ENCODE measurements at regions not wholly inside any gene's neighbourhood (a gene's known extent, or its start where the extent isn't known, plus 50 kb on each side); places are given as distances from the start of the nearest gene placed in this dataset.

- peak in 1 of 2 experiments; percentile 4 for DNase-seq
Measured at GRCh38 chr2:67930156-67930555, 132.6 kb downstream of the C1D start.

GRCh38 chr2:67936969-67937368 lies 125.8 kb downstream of the C1D start:
- no peak for DNase-seq

GRCh38 chr2:67938053-67938452 lies 124.8 kb downstream of the C1D start:
- no peak for DNase-seq

GRCh38 chr2:67945056-67945455 lies 117.7 kb downstream of the C1D start:
- no peak for DNase-seq

GRCh38 chr2:67945940-67946339 lies 116.9 kb downstream of the C1D start:
- no peak for DNase-seq

- no peak for DNase-seq
Measured at GRCh38 chr2:67948057-67948456, 114.7 kb downstream of the C1D start.

- DNase-seq, result no peak
Measured at GRCh38 chr2:67948506-67948905, 114.3 kb downstream of the C1D start.

- DNase-seq, result no peak
Measured at GRCh38 chr2:67950018-67950417, 112.8 kb downstream of the C1D start.

- DNase-seq, result no peak
Measured at GRCh38 chr2:67950919-67951318, 111.9 kb downstream of the C1D start.

GRCh38 chr2:67952066-67952465 lies 110.7 kb downstream of the C1D start:
- no peak for DNase-seq

GRCh38 chr2:67954093-67954748 lies 108.6 kb downstream of the C1D start:
- peak in 1 of 2 experiments; percentile 1 for DNase-seq

- DNase-seq, result no peak
Measured at GRCh38 chr2:67955748-67956603, 106.8 kb downstream of the C1D start.

- DNase-seq, result no peak
Measured at GRCh38 chr2:67965246-67965645, 97.6 kb downstream of the C1D start.

GRCh38 chr2:67970071-67970470 lies 92.7 kb downstream of the C1D start:
- no peak for DNase-seq

- no peak for DNase-seq
Measured at GRCh38 chr2:67970542-67970941, 92.3 kb downstream of the C1D start.

GRCh38 chr2:67974559-67975430 lies 88.0 kb downstream of the C1D start:
- DNase-seq, result peak in 1 of 2 experiments; percentile 34

- no peak for DNase-seq
Measured at GRCh38 chr2:67977464-67977863, 85.3 kb downstream of the C1D start.

GRCh38 chr2:67982956-67983355 lies 79.8 kb downstream of the C1D start:
- DNase-seq, result no peak

GRCh38 chr2:67984600-67984999 lies 78.2 kb downstream of the C1D start:
- DNase-seq, result no peak

GRCh38 chr2:67985586-67985985 lies 77.2 kb downstream of the C1D start:
- no peak for DNase-seq

- DNase-seq, result no peak
Measured at GRCh38 chr2:67986258-67986657, 76.5 kb downstream of the C1D start.
